HK-2 (cell line): ENCODE measurements at regions not wholly inside any gene's neighbourhood (a gene's known extent, or its start where the extent isn't known, plus 50 kb on each side); places are given as distances from the start of the nearest gene placed in this dataset.
"Not testable (repeated sequence)": the region's sequence is repeated elsewhere in the genome, so short reads cannot be mapped to it uniquely, and the experiment has no call there.

Experiments
- DNase-seq: peaks from one replicate; pipeline ENCODE4 v3.0.0-alpha.2; 2018; ENCODE audit not compliant: unreplicated experiment

DNA sequence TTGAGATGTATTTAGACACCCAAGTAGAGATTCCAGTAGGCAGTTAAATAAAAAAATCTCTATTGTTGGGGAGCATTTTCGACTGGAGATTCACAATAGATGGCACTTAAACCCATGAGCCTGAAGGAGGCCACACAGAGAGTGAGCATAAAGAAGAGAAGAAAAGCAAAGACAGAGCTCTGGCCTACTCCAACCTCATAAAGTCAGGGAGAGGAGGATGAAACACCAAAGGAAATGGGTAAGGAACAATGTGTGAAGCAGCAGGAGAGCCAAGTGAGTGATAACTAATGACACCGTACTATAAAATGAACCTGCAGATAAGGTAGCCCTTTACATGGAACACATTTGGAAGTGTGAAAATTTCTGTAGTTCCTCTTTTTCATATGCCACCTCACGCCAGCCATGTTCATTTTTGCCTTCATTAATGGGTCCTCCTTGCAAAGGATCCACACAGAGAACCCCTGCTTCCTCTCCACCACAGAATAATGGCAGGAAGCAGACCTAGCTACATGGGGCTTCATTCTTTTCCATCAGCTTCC is 150.0 kb upstream of the SYT10 start:
- DNase-seq, result no peak

- DNase-seq, result no peak
Observed at GRCh38 chr12:33593753-33594152, 154.1 kb upstream of the SYT10 start.

GRCh38 chr12:33596061-33596460 is 156.4 kb upstream of the SYT10 start:
- DNase-seq, result no peak

GRCh38 chr12:33596814-33597213 is 157.2 kb upstream of the SYT10 start:
- no peak for DNase-seq

DNA sequence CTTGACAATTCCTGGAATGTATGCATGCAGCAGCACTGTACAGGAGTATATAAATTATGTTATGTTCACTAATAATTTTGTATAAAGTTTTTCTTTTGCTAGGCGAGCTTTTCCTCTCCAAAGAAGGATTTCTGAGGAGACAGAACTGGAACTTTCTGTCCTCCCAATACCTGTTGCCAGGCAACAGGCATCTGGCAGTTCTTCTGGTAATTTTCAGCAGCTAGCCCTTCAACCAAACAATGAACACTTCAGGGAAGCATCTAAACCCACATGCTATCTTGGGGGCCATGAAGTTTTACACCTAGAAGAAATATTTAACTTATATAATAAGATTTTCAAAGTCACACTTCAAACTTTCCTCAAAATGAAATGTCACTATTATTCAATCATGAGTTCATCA is 162.9 kb upstream of the SYT10 start:
- DNase-seq, result no peak

DNA sequence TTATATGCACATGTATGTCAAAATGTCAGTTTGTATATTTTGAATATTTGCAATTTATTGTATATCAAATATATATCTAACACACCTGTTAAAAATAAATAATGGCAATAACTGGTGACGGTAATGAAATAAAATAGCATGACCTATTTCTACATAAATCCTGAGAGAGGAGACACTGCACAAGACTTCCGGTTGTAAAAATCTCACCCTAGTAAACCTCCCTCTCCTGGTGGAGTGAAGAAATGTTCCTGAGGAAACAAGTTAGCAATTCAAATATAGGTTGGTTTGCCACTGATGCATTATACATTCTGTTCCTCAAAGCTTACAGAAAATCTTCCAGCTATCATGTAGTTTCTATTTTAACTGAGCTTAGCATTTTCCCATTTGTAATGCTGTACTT is 166.1 kb upstream of the SYT10 start:
- DNase-seq, result no peak

DNA sequence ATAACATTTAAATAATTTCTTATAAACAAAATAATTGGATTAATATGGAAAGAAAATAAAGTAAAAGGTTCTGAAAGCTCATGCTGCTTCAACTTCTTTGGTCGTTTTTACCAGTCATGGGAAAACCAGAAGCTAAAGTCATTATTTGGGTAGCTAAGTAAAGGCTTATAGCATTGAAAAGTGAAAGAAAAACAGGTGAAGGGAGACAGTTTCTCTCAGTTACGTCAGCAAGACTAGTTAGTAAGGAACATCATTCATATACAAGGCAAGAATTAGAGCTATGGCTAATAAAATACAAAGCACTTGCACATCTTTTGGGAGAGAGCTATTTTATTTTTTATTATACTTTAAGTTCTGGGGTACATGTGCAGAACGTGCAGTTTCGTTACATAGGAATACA is 170.3 kb upstream of the SYT10 start:
- no peak for DNase-seq

DNA sequence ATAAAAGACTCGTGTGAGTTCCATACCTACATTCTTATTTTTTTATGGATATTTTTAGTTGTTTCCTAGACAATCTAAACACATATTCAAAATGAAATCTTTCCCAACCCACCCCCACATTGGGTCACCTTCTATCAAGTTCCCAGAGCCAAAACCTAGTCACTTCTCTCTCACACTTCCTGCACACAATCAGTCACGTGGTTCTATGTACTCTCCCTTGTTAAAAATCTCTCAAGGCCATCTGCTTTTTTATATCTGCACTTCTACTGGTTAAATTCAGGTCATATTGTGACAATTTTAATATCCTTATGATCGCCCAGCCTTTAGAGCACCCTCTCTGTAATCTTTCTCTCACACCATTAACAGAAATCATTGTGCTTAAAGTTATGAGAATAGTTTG is 175.0 kb upstream of the SYT10 start:
- DNase-seq, result no peak

DNA sequence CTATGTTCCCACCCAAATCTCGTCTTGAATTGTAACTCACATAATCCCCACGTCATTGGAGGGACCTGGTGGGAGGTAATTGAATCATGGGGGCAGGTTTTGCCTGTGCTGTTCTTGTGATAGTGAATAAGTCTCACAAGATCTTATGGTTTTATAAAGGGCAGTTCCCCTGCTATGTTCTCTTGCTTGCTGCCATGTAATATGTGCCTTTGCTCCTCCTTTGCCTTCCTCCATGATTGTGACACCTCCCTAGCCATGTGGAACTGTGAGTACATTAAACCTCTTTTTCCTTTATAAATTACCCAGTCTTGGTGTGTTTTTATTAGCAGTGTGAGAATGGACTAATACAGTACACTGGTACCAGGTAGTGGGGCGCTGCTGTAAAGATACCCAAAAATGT is 177.6 kb upstream of the SYT10 start:
- no peak for DNase-seq

- DNase-seq, result no peak
Observed at GRCh38 chr12:33628087-33628486, 188.5 kb upstream of the SYT10 start.

DNA sequence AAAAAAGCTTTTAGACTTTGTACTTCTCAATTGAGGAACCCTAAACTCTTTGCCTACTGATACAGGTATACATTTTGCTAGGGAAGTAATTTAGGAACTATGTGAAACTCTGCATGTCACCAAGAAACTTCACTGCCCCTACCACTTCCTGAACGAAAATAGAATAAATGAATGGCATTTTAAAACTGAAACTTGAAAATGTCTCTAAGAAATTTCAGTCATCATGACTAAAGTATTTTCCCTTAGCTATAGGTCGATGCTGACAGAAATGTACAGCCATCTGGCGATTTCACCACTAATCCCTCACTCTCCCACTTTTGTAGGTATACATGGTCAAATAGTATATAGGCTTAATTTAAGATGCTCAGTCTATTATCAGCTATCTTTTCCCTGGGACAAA is 194.9 kb upstream of the SYT10 start:
- no peak for DNase-seq

DNA sequence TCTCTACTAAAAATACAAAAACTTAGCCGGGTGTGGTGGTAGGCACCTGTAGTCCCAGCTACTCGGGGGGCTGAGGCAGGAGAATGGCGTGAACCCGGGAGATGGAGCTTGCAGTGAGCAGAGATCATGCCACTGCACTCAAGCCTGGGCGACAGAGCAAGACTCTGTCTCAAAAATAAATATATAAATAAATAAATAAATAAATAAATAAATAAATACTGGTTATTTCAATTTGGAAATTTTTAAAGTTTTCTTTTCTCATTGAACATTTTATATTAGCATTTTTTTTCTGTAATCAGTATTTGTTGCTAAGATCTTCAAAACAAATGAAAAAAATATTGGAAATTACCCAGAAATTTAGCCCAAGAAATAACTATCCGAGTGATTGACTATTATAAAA is 197.3 kb upstream of the SYT10 start:
- not testable (repeated sequence) for DNase-seq

GRCh38 chr12:33639975-33640374 is 200.4 kb upstream of the SYT10 start:
- no peak for DNase-seq

DNA sequence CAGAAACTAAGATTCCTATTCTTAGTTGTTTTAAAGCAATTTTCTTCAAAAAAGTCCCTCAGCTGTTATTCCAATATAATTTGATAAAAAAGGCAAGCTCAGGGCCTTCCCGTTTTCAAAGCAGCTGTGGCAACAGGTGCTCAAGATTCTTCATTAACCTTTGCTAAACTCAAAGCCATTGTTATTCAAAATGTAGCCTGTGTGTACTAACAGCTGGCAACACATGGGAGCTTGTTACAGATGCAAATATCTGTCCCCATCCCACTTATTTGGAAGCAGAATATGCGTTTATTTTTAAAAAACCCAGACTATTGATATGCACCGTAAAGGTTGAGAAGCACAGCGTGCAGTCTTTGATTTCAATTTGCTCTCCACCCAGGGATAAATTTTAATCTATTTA is 210.4 kb upstream of the SYT10 start:
- DNase-seq, result no peak

DNA sequence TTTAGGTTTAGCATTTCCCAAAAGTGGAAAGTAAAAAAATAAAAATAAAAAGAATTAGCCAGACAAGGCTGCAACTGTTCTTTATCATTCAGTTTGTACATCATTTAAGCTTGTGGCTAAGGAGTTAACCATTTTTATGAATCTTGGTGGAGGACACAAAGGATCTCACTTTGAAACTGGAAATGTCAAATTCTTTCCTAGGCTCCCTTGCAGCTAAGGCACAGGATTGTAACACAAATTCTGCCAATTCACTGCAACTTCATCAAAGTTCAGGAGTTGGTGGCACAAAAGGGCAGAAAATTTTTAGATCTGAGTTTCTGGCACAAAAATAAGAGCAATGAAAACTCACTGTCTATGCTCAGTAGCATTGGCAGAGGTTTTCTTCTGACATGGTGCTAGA is 211.2 kb upstream of the SYT10 start:
- DNase-seq, result no peak

GRCh38 chr12:33653362-33653761 is 213.7 kb upstream of the SYT10 start:
- no peak for DNase-seq

- no peak for DNase-seq
Observed at GRCh38 chr12:33654313-33654712, 214.7 kb upstream of the SYT10 start.

DNA sequence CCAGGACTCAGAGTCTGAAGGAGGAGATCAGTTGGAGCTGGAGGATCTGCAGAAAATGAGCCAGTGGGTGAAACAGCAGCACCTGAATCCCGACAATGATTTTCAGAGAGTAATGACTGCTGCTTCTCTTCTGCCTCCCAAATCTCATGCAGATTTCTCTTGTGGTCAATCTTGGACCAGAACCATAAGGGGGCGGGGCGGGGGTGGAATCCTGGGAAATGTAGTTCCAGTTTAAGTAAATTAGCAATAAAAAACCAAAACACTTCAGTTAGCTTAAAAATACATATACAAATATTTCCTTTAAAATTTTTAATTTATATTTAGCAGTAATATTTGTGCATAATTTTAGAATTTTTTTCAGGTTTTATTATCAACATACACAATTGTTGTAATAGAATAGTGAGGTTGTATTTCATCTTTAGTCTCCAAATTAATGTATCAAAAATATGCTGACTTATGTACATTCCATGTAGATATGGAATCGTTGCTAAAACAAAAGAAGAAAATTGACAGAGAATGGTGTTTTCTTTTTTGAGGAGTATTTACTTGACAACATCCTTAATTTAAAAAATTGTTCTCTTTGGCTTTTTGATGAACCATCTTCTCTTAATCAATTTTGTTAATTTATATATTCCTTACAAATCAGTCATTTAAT is 223.5 kb upstream of the SYT10 start:
- no peak for DNase-seq

- no peak for DNase-seq
Observed at GRCh38 chr12:33669349-33669748, 229.7 kb upstream of the SYT10 start.

DNA sequence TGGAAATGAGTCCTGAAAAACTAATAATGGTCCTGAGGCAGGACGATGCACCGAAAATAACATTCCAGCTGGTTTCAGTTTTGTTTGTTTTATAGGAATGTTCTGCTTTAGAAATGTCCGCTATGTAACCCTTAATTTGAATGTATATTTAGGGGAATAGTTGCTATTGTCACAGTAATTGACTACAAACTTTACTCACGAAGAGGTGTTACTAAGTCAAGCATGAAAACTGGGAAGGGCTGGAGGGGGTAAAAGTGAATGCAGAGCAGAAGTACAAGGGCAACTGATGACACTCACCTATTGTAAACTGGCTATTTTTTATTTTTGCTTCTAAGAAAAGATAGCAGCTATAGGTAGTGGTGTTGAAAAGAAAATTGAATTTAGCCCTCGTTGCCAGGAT is 230.7 kb upstream of the SYT10 start:
- no peak for DNase-seq

DNA sequence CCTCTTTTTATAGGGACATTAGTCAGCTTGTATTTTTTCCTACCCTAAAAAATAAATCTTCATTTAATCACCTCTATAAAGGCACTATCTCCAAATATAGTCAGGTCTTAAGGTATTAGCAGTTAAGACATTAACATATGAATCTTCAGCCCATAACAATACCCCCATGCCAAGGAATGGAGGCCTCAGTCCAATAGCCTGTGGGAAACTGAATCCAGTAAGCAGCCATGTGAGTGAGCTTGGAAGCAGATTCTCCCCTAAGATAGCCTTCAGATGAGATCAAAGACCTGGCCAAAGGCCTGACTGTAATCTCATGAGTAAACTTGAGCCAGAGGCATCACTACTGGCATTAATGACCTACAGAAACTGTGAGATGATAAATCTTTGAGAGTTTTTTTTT is 232.1 kb upstream of the SYT10 start:
- DNase-seq, result no peak

GRCh38 chr12:33672836-33673577 is 233.4 kb upstream of the SYT10 start:
- DNase-seq, result no peak

DNA sequence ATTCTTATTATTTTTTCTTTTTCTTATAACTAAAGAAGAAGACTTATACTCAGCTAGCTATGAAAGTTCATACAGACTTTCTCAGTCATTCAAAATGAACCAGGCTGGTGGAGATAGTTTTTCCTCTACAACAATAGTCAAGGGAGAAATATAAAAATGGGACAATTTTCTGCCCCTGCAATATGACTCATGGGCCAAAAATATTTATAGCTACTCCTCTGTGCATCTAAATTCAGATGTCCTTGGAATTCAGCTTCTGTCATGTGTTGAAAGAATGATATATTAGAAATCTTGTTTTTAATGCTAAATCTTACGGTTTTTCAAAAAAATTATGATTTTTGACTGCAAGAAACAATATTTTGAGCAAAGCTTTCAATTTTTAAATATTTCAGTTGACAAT is 237.2 kb upstream of the SYT10 start:
- no peak for DNase-seq
